HepG2 (cell line): ENCODE measurements at regions not wholly inside any gene's neighbourhood (a gene's known extent, or its start where the extent isn't known, plus 50 kb on each side); places are given as distances from the start of the nearest gene placed in this dataset.

ENCODE experiments used
- ATAC-seq: fragments of 200-7000 bp; cut with Tn5 transposase; 3 replicates; pipeline ENCODE4 v1.9.1; 2020; ENCODE audit warnings: mild to moderate bottlenecking, moderate library complexity
- BruUV-seq: library from RNA; stranded (reverse); fragments of 400-500 nt; replicated peaks from 2 replicates; lab custom pipeline; 2021; lab: Mats Ljungman, UMichigan
- CTCF ChIA-PET: fragments of 300-600 bp; formaldehyde crosslinking; extraction: SDS; loops from one replicate; lab custom pipeline; 2021; ENCODE audit warnings: low total read pairs, inconsistent platforms, low intra/inter-chr PET ratio; lab: Yijun Ruan, JAX
- POLR2A ChIA-PET: fragments of 350-600 bp; sonication (Branson Sonifier 250); formaldehyde crosslinking; loops from one replicate; lab custom pipeline; 2020; ENCODE audit warnings: antibody characterized with exemption, inconsistent platforms; lab: Yijun Ruan, JAX
- DNase-seq: peaks from one replicate; pipeline ENCODE4 v3.0.0-alpha.2; 2015; ENCODE audit warnings: low spot score
- FAIRE-seq: peaks from 3 replicates; lab custom pipeline; 2011; peaks lifted over from hg19 to GRCh38; lab: Jason Lieb, UNC
- H2AFZ ChIP-seq: one replicate; pipeline ENCODE4 v1.6.1; 2011; ENCODE audit warnings: low read length, inconsistent platforms
- H3K27ac ChIP-seq: fragments of 300-600 bp; 3 replicates; pipeline ENCODE4 v1.8.0; 2011; ENCODE audit warnings: mixed run types, mild to moderate bottlenecking, mixed read lengths, low read length, inconsistent platforms; ENCODE audit not compliant: insufficient read depth; ENCODE audit errors: extremely low read length
- H3K27me3 ChIP-seq, 2 experiments: fragments of 200-600 bp in 1 of 2; 2 replicates in 1 of 2; 3 replicates in 1 of 2; pipeline versions ENCODE4 v1.6.0 to v1.8.0; 2011; ENCODE audit warnings: low read length in 2 of 2, mild to moderate bottlenecking in 2 of 2, moderate library complexity in 2 of 2, inconsistent platforms in 1 of 2; ENCODE audit not compliant: insufficient read depth in 2 of 2, control insufficient read depth in 1 of 2
- H3K36me3 ChIP-seq, 2 experiments: fragments of 200-600 bp in 1 of 2; replicated peaks in 1 of 2; 2 replicates in 1 of 2; 3 replicates in 1 of 2; pipeline versions ENCODE4 v1.5.1 to v1.8.0; 2011; ENCODE audit warnings: low read length in 2 of 2, inconsistent platforms in 1 of 2; ENCODE audit not compliant: insufficient read depth in 2 of 2, control insufficient read depth in 1 of 2
- H3K4me1 ChIP-seq: 2 replicates; pipeline ENCODE4 v1.5.1; 2012; ENCODE audit warnings: low read length, inconsistent platforms; ENCODE audit not compliant: insufficient read depth
- H3K4me2 ChIP-seq: 2 replicates; pipeline ENCODE4 v1.6.0; 2011; ENCODE audit warnings: low read depth, low read length, inconsistent platforms
- H3K4me3 ChIP-seq, 3 experiments: fragments of 200-600 bp in 1 of 3; sonication (generic), shearing (Covaris generic) in 1 of 3; replicated peaks in 1 of 3; 2 replicates each; pipeline ENCODE4 v1.5.1; 2011 to 2016; ENCODE audit warnings: low read length in 3 of 3, inconsistent platforms in 2 of 3, low read depth in 2 of 3, mild to moderate bottlenecking in 2 of 3, control low read depth in 1 of 3, mixed read lengths in 1 of 3; ENCODE audit not compliant: insufficient read depth in 1 of 3
- H3K79me2 ChIP-seq: one replicate; pipeline ENCODE4 v1.6.1; 2011; ENCODE audit warnings: low read length, inconsistent platforms; ENCODE audit not compliant: insufficient read depth
- H3K9ac ChIP-seq: 2 replicates; pipeline ENCODE4 v1.6.0; 2011; ENCODE audit warnings: mild to moderate bottlenecking, low read depth, low read length, inconsistent platforms; ENCODE audit not compliant: insufficient read depth
- H3K9me3 ChIP-seq: 2 replicates; pipeline ENCODE4 v1.5.1; 2012; ENCODE audit warnings: mild to moderate bottlenecking, low read length
- H4K20me1 ChIP-seq: 2 replicates; pipeline ENCODE4 v1.6.0; 2011; ENCODE audit warnings: inconsistent platforms, mild to moderate bottlenecking, low read length, moderate library complexity; ENCODE audit not compliant: insufficient read depth
- ELF1 ChIP-seq: sonication (generic); formaldehyde crosslinking; IDR thresholded peaks from 2 replicates; pipeline ENCODE4 v1.4.0; 2020; ENCODE audit warnings: missing genetic modification reagents
- JDP2 ChIP-seq: sonication (generic); formaldehyde crosslinking; IDR thresholded peaks from 2 replicates; pipeline ENCODE4 v1.8.1; 2022; ENCODE audit warnings: missing genetic modification reagents, borderline replicate concordance
- NFE2L2 ChIP-seq: fragments of 150-350 bp; IDR thresholded peaks from 2 replicates; pipeline ENCODE4 v1.6.1; 2014; ENCODE audit warnings: low read length
- NONO ChIP-seq, 2 experiments: fragments of 450-650 bp in 1 of 2; sonication (generic) in 1 of 2; formaldehyde crosslinking in 1 of 2; IDR thresholded peaks in 1 of 2; conservative IDR thresholded peaks in 1 of 2; 2 replicates each; pipeline versions ENCODE4 v1.6.1 to v1.8.0; 2017 to 2022; ENCODE audit warnings: mild to moderate bottlenecking in 1 of 2, missing genetic modification reagents in 1 of 2, moderate library complexity in 1 of 2
- RXRA ChIP-seq: sonication (generic); formaldehyde crosslinking; IDR thresholded peaks from 2 replicates; pipeline ENCODE4 v1.5.1; 2020; ENCODE audit warnings: missing genetic modification reagents
- ZNF251 ChIP-seq: sonication (generic); formaldehyde crosslinking; IDR thresholded peaks from 2 replicates; pipeline ENCODE4 v1.9.0; 2021; ENCODE audit warnings: mild to moderate bottlenecking, missing genetic modification reagents
- ZNF296 ChIP-seq: sonication (generic); formaldehyde crosslinking; conservative IDR thresholded peaks from 2 replicates; pipeline ENCODE4 v1.5.0; 2020; ENCODE audit warnings: mild to moderate bottlenecking, missing genetic modification reagents
- ZNF317 ChIP-seq: sonication (generic); formaldehyde crosslinking; IDR thresholded peaks from 2 replicates; pipeline ENCODE4 v1.5.0; 2020; ENCODE audit warnings: mild to moderate bottlenecking, missing genetic modification reagents
- ZNF496 ChIP-seq: sonication (generic); formaldehyde crosslinking; IDR thresholded peaks from 2 replicates; pipeline ENCODE4 v1.8.1; 2023; ENCODE audit warnings: mild to moderate bottlenecking, moderate library complexity, missing genetic modification reagents; ENCODE audit not compliant: insufficient replicate concordance
- ZNF83 ChIP-seq: sonication (generic); formaldehyde crosslinking; IDR thresholded peaks from 2 replicates; pipeline ENCODE4 v1.4.0; 2020; ENCODE audit warnings: missing genetic modification reagents, mild to moderate bottlenecking, borderline replicate concordance
- in situ Hi-C: cut with HindIII; loops from 2 replicates; pipeline ENCODE4 v1.10.0; 2017; ENCODE audit warnings: low pct_unique_long_range_greater_than_20kb; ENCODE audit not compliant: extremely low pct_ligation_motif_present
- intact Hi-C: fragments of 100-400 bp; cut with micrococcal nuclease; formaldehyde crosslinking; loops from one replicate; pipeline ENCODE4 v1.10.0; 2022; ENCODE audit not compliant: unreplicated experiment
- TF ChIP-seq, protein P1 (sequence below): sonication (generic); formaldehyde crosslinking; IDR thresholded peaks from 2 replicates; pipeline ENCODE4 v1.9.0; 2021; ENCODE audit warnings: missing genetic modification reagents, borderline replicate concordance
- TF ChIP-seq, protein P2 (sequence below): sonication (generic); formaldehyde crosslinking; IDR thresholded peaks from 2 replicates; pipeline ENCODE4 v1.5.1; 2020; ENCODE audit warnings: mild to moderate bottlenecking, missing genetic modification reagents, borderline replicate concordance
- TF ChIP-seq, protein P3 (sequence below): sonication (generic); formaldehyde crosslinking; IDR thresholded peaks from 2 replicates; pipeline ENCODE4 v1.5.1; 2020; ENCODE audit warnings: mild to moderate bottlenecking, moderate library complexity, missing genetic modification reagents
- TF ChIP-seq, protein P4 (sequence below): sonication (generic); formaldehyde crosslinking; IDR thresholded peaks from 2 replicates; pipeline ENCODE4 v1.8.1; 2023; ENCODE audit warnings: mild to moderate bottlenecking, missing genetic modification reagents

DNA sequence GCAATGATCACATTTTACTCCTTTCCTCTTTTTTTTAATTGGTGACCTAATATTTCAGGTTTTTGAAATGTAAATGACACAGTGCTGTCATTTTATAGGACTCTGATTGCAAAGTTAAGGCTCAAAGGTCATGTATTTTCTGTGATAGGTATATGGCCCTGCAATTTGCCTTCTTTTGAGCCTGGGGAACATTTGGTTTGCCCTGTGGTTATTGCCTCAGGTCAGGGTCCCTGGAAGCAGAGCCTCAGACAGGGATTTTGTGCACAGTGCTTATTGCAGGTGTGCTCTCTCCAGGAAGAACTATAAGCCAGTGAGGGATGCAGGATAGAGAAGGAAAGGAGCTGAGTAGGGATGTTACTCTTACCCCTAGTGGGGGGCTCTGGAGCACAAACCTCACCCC, 229.3 kb upstream of the ECI2 start (continued):
- TF ChIP-seq, protein P1, sequence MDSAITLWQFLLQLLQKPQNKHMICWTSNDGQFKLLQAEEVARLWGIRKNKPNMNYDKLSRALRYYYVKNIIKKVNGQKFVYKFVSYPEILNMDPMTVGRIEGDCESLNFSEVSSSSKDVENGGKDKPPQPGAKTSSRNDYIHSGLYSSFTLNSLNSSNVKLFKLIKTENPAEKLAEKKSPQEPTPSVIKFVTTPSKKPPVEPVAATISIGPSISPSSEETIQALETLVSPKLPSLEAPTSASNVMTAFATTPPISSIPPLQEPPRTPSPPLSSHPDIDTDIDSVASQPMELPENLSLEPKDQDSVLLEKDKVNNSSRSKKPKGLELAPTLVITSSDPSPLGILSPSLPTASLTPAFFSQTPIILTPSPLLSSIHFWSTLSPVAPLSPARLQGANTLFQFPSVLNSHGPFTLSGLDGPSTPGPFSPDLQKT (CRISPR knock-in tag) = no peak
- no peak for TF ChIP-seq ELF1 (CRISPR knock-in tag)
- TF ChIP-seq RXRA (CRISPR knock-in tag) = no peak
- no peak for TF ChIP-seq ZNF83

DNA sequence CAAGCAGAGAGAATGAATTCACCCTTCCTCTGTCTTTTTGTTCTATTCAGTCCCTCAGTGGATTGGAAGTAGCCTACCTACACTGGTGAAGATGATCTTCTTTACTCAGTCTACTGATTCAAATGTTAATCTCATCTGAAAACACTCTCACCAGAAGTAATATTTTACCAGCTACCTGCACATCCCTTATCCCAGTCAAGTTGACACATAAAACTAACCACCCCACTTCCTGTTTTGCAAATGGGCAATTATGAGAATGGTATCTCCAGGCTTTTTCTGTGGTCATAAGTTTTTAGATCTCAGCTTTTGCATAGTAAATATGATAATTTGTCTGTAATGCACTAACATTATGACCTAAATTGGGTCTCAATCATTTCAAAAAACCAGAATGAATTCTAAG, 228.8 kb upstream of the ECI2 start:
- ChIA-PET CTCF (no interaction called here), POLR2A (no interaction called here)
- H3K4me2 ChIP-seq = no peak overlapping the region
- H3K36me3 ChIP-seq = no peaks in the 10 kb centered on the region
- peaks cover 2 to 45% of the 10 kb centered on the region in 2 experiments; a peak in 3 of 5 replicates for H3K27me3 ChIP-seq
- in situ Hi-C loops (no loop called here), intact Hi-C loops (no loop called here)
- DNase-seq (no peak), ATAC-seq (no peak), FAIRE-seq (no peak)
- no peak overlapping the region for H3K27ac ChIP-seq
- no peak overlapping the region for H3K9ac ChIP-seq
- no peak overlapping the region for H2AFZ ChIP-seq
- H3K79me2 ChIP-seq = no peaks in the 10 kb centered on the region
- 0 out of 2 replicates have a peak, but pooled peaks cover under 1% of the 10 kb centered on the region for H3K4me1 ChIP-seq
- no TSS peak for BruUV-seq
- no peaks in the 10 kb centered on the region for H4K20me1 ChIP-seq
- no peak overlapping the region for H3K4me3 ChIP-seq
- H3K9me3 ChIP-seq = no peaks in the 10 kb centered on the region
- TF ChIP-seq, protein P2, sequence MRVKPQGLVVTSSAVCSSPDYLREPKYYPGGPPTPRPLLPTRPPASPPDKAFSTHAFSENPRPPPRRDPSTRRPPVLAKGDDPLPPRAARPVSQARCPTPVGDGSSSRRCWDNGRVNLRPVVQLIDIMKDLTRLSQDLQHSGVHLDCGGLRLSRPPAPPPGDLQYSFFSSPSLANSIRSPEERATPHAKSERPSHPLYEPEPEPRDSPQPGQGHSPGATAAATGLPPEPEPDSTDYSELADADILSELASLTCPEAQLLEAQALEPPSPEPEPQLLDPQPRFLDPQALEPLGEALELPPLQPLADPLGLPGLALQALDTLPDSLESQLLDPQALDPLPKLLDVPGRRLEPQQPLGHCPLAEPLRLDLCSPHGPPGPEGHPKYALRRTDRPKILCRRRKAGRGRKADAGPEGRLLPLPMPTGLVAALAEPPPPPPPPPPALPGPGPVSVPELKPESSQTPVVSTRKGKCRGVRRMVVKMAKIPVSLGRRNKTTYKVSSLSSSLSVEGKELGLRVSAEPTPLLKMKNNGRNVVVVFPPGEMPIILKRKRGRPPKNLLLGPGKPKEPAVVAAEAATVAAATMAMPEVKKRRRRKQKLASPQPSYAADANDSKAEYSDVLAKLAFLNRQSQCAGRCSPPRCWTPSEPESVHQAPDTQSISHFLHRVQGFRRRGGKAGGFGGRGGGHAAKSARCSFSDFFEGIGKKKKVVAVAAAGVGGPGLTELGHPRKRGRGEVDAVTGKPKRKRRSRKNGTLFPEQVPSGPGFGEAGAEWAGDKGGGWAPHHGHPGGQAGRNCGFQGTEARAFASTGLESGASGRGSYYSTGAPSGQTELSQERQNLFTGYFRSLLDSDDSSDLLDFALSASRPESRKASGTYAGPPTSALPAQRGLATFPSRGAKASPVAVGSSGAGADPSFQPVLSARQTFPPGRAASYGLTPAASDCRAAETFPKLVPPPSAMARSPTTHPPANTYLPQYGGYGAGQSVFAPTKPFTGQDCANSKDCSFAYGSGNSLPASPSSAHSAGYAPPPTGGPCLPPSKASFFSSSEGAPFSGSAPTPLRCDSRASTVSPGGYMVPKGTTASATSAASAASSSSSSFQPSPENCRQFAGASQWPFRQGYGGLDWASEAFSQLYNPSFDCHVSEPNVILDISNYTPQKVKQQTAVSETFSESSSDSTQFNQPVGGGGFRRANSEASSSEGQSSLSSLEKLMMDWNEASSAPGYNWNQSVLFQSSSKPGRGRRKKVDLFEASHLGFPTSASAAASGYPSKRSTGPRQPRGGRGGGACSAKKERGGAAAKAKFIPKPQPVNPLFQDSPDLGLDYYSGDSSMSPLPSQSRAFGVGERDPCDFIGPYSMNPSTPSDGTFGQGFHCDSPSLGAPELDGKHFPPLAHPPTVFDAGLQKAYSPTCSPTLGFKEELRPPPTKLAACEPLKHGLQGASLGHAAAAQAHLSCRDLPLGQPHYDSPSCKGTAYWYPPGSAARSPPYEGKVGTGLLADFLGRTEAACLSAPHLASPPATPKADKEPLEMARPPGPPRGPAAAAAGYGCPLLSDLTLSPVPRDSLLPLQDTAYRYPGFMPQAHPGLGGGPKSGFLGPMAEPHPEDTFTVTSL (CRISPR knock-in tag) = no peak
- TF ChIP-seq ZNF251 = no peak
- no peak for TF ChIP-seq ZNF317 (CRISPR knock-in tag)
- no peak for TF ChIP-seq NONO (IDR thresholded peaks at IDR 0.05)
- TF ChIP-seq NONO (CRISPR knock-in tag; conservative IDR thresholded peaks at IDR 0.05) = no peak
- TF ChIP-seq, protein P3, sequence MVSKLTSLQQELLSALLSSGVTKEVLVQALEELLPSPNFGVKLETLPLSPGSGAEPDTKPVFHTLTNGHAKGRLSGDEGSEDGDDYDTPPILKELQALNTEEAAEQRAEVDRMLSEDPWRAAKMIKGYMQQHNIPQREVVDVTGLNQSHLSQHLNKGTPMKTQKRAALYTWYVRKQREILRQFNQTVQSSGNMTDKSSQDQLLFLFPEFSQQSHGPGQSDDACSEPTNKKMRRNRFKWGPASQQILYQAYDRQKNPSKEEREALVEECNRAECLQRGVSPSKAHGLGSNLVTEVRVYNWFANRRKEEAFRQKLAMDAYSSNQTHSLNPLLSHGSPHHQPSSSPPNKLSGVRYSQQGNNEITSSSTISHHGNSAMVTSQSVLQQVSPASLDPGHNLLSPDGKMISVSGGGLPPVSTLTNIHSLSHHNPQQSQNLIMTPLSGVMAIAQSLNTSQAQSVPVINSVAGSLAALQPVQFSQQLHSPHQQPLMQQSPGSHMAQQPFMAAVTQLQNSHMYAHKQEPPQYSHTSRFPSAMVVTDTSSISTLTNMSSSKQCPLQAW (CRISPR knock-in tag) = no peak
- TF ChIP-seq ZNF496 (CRISPR knock-in tag) = no peak
- TF ChIP-seq, protein P4, sequence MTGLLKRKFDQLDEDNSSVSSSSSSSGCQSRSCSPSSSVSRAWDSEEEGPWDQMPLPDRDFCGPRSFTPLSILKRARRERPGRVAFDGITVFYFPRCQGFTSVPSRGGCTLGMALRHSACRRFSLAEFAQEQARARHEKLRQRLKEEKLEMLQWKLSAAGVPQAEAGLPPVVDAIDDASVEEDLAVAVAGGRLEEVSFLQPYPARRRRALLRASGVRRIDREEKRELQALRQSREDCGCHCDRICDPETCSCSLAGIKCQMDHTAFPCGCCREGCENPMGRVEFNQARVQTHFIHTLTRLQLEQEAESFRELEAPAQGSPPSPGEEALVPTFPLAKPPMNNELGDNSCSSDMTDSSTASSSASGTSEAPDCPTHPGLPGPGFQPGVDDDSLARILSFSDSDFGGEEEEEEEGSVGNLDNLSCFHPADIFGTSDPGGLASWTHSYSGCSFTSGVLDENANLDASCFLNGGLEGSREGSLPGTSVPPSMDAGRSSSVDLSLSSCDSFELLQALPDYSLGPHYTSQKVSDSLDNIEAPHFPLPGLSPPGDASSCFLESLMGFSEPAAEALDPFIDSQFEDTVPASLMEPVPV (CRISPR knock-in tag) = no peak
- no peak for TF ChIP-seq ZNF296 (CRISPR knock-in tag)
- no peak for TF ChIP-seq NFE2L2
- no peak for TF ChIP-seq JDP2 (CRISPR knock-in tag)
